Kidney tubule cell (primary cell): ENCODE measurements at regions not wholly inside any gene's neighbourhood (a gene's known extent, or its start where the extent isn't known, plus 50 kb on each side); places are given as distances from the start of the nearest gene placed in this dataset.
A peak's percentile ranks its signal among the peaks of the same experiment; 100 is the strongest.

ENCODE experiments used
- DNase-seq: peaks from one replicate; pipeline ENCODE4 v3.0.0-alpha.2; 2018; ENCODE audit warnings: low spot score

- DNase-seq = no peak
Observed at GRCh38 chr12:46446645-46447044, 74.1 kb upstream of the SLC38A2 start.

- no peak for DNase-seq
Observed at GRCh38 chr12:46445551-46446235, 73.1 kb upstream of the SLC38A2 start.

DNA sequence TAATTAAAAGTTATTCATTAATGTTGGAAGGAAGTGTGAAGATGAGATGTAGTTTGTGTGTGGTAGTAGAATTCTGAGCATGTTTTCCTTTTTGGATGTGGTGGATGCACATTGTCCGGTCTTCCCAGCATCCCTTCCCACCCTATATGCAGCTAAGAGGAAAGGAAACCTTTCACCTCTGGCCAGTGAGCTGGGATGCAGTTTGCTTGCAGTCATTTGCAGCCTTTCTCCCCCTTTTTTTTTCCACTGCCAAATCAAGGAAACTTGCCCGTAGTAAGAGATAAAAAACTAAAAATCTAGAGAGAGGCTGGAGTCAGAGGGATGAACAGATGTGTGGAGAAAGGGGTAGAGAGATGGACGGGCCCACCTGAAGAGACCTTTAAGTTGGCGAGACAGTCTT lies 72.5 kb upstream of the SLC38A2 start:
- DNase-seq = no peak

GRCh38 chr12:46443594-46444263 lies 71.2 kb upstream of the SLC38A2 start:
- no peak for DNase-seq

- peak; percentile 35 for DNase-seq
Observed at GRCh38 chr12:46442738-46443137, 70.2 kb upstream of the SLC38A2 start.

DNA sequence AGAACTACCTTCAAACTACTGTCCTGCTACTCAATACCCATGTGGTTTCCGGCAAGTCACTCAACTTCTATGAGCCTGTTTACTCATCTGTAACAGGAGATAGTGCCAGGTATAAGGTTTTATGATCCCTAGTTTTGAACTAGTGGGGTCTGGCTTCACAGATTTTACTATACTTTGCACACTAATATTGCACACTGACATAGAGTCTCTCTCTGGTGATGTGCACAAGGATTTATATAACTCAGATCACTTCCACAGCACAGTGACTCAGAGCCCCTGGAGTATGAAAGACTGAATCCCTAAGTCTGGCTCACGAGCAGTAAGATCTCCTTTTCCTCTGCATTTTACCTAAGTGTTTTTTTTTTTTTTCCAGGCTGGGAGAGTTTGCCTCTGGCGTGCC lies 69.7 kb upstream of the SLC38A2 start:
- DNase-seq = peak; percentile 69

- DNase-seq = no peak
Observed at GRCh38 chr12:46439793-46440511, 67.4 kb upstream of the SLC38A2 start.

GRCh38 chr12:46438719-46439319 lies 66.2 kb upstream of the SLC38A2 start:
- no peak for DNase-seq

DNA sequence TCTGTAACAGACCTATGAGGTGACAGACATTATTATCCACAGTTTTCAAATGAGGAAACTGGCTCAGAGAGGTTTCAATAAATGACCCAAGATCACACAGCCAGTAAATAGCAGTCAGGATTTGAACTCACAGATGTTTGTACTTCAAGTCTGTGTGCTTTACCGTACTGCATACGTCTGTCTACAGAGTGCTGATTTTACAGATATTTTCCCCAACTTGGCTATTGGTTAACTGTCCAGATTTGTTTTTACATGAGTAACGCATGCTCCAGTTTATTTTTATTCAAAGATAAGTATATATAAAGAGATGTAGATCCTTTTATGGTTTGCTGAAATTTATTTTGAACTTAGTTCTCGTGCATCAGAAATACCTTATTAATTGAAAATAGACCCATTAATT lies 65.7 kb upstream of the SLC38A2 start:
- DNase-seq = no peak

- DNase-seq = no peak
Observed at GRCh38 chr12:46437469-46437868, 64.9 kb upstream of the SLC38A2 start.

DNA sequence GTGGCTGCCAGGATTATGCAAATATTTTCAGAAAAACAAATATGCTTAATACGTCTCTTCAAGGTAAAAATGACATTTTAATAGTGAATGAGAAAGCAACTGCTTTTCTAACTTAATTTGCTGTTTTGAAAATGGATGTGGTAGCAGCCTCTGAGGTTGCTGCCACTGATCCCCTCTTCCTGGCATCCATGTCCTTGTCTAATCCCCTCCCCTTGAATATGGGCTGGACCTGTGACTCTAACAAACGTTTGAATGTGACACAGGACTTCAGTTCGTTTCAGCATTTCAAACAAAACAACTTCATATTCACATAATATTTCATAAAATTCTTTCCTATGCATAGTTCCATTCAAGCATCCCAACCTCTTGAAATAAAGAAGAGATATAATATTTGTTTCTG lies 64.2 kb upstream of the SLC38A2 start:
- no peak for DNase-seq

DNA sequence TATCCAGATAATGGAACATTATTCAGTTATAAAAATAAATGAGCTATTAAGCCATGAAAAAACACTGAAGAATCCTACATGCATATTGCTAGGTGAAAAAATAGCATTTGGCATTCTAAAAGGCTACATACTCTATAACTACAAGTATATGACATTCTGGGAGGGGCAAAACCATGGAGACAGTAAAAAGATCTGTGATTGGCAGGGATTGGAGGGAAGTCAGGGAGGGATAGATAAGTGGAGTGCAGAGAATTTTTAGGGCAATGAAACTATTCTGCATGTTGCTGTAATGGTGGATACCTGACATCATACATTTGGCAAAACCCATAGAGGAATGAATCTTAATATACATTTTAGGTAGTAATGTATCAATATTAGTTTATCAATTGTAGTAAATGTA lies 63.1 kb upstream of the SLC38A2 start:
- DNase-seq = no peak

DNA sequence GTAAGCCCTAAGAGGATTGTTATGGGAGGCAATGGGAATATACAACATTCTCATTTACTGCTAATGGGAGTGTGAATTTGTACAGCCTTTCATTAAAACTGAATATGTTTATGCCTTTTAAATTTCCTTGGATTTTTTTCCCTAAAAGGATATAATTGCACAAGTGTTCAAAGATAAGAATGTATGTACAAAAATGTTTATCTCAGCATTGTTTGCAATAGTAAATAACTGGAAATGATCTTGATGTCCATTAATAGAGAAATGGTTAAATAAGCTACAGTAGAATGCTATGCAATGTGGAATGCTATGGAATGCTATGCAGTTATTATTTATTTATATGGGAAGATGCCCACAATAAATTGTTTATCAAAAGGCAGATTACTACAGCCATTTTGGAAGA lies 62.5 kb upstream of the SLC38A2 start:
- DNase-seq = no peak

GRCh38 chr12:46433829-46434228 lies 61.3 kb upstream of the SLC38A2 start:
- DNase-seq = no peak

DNA sequence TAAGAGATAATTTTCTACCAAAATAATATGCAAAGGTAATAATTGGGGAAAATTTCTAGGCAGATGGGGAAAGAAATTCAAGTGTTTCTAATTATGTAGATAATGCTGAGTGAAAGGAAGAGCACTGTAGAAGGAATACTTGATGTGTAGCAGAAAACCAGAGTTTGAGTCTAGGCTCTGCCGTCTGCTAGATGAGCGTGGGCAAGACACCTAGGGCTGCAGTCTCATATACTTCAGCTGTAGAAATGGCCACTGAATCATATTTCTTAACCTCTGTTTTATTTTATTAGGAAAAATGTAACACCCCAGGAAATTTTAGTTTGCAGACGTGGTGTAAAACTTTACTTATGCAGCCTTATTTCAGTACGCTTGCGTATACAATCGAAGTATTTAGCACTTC lies 59.8 kb upstream of the SLC38A2 start:
- no peak for DNase-seq

GRCh38 chr12:46430340-46430948 lies 57.9 kb upstream of the SLC38A2 start:
- peak; percentile 89 for DNase-seq
